ENCODE measurements at regions not wholly inside any gene's neighbourhood (a gene's known extent, or its start where the extent isn't known, plus 50 kb on each side); places are given as distances from the start of the nearest gene placed in this dataset.

- TF ChIP-seq CTCF (IDR thresholded peaks at IDR 0.05): no peak
- TF ChIP-seq POLR2A (IDR thresholded peaks at IDR 0.05): no peak
- TF ChIP-seq EP300 (IDR thresholded peaks at IDR 0.05): no peak
These were observed 87.2 kb downstream of the HS3ST1 start for GRCh38 chr4:11341337-11342043.

Data from tibial nerve (tissue), 4 donors.